ENCODE measurements at regions not wholly inside any gene's neighbourhood (a gene's known extent, or its start where the extent isn't known, plus 50 kb on each side); places are given as distances from the start of the nearest gene placed in this dataset.

GRCh38 chrX:36573720-36574119 lies 434.4 kb upstream of the FAM47C start:
- TF ChIP-seq CTCF (IDR thresholded peaks at IDR 0.05; ENCODE audit: low read depth, low read length) = no peak
- no peak overlapping the region for H3K4me3 ChIP-seq (ENCODE audit: low read depth, low read length)

GRCh38 chrX:36575670-36576069 lies 432.5 kb upstream of the FAM47C start:
- TF ChIP-seq CTCF (IDR thresholded peaks at IDR 0.05; ENCODE audit: low read depth, low read length) = no peak
- H3K4me3 ChIP-seq (ENCODE audit: low read depth, low read length) = no peak overlapping the region

DNA sequence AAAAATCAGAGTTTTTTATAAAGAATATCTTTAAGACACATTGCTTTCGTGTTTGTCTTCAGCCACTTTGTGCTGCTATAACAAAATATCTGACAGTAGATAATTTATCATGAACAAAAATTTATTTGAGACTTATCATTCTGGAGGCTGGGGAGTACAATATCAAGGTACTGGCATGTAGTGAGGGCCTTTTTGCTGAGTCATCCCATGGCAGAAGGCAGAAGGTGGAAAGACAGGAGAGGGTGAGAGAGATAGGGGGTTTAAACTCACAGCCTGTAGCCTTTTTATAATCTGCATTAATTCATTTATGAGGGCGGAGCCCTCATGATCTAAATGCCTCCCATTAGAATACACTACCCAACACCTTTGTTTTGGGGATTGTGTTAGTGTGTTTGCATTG lies 431.2 kb upstream of the FAM47C start:
- no peak for TF ChIP-seq CTCF (IDR thresholded peaks at IDR 0.05; ENCODE audit: low read depth, low read length)
- H3K4me3 ChIP-seq (ENCODE audit: low read depth, low read length) = no peak overlapping the region

DNA sequence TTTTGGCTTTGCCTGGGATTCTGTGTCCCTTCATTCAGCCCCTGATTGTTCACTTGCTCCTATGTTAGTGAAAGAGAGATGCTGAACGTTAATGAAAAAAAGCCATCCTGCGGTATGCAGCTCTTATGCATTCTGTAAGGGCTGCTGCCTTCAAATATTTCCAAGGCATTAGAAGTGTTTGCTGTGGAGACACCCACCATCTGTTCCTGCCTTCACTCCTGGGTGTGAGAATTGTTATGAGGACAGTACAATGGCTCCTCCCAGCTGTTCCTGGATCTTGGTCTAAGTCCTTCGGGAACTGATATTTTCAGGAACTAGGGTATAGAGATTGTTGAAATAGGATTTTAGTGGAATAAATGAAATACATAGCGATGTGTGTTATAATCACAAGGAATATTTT lies 427.1 kb upstream of the FAM47C start:
- H3K4me3 ChIP-seq (ENCODE audit: low read depth, low read length) = no peak overlapping the region
- no peak for TF ChIP-seq CTCF (IDR thresholded peaks at IDR 0.05; ENCODE audit: low read depth, low read length)

GRCh38 chrX:36583674-36584073 lies 424.5 kb upstream of the FAM47C start:
- no peak for TF ChIP-seq CTCF (IDR thresholded peaks at IDR 0.05; ENCODE audit: low read depth, low read length)
- no peak overlapping the region for H3K4me3 ChIP-seq (ENCODE audit: low read depth, low read length)

GRCh38 chrX:36609616-36610585 lies 398.3 kb upstream of the FAM47C start:
- H3K4me3 ChIP-seq (ENCODE audit: low read depth, low read length) = no peak overlapping the region
- TF ChIP-seq CTCF (IDR thresholded peaks at IDR 0.05; ENCODE audit: low read depth, low read length) = no peak

GRCh38 chrX:36626898-36627297 lies 381.3 kb upstream of the FAM47C start:
- H3K4me3 ChIP-seq (ENCODE audit: low read depth, low read length) = no peak overlapping the region
- no peak for TF ChIP-seq CTCF (IDR thresholded peaks at IDR 0.05; ENCODE audit: low read depth, low read length)

All from WI38 (cell line).